ENCODE measurements at regions not wholly inside any gene's neighbourhood (a gene's known extent, or its start where the extent isn't known, plus 50 kb on each side); places are given as distances from the start of the nearest gene placed in this dataset.

DNA sequence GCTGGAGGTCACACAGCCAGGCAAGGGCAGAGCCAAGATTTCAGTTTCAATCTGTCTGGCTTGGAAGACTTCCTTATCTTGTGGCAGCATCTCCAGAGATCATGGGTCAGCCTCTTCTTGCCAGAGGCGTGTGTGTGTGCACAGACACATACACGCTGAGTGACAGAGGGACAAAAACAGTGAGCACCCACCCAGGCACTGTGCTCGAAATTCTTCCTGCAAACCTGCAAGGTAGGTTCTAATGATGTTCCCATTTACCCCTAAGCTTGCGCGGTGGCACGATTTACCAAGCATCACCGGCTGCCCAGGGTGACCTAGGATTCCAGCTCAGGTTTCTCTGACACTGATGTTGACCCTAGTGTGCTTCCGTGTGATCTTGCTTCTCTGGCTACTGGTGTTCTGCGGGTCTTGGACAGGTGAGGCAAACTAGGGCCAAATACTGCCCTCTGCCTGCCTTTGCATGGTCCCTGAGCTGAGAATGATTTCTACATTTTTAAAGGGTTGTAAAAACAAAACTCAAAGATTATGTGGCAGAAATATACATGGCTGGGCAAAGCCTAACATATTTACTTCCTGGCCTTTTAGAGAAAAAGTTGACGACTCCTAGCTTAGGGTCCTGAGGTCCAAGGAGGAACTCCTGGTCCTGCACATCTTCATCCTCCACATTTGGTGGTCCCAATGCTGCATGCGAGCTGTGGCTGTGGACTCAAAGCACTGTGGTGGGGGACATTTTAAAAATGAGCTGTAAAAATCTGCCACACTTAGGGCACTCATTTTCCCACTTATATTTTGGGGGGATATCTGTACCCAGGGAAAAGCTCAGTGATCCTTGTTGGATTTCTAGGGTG lies 268.5 kb downstream of the RPS24 start:
- DNase-seq (ENCODE audit: low spot score) = peak; percentile 28
- in situ Hi-C loops (cut with HindIII; ENCODE audit: low sequenced_read_pairs) = no loop called here

DNA sequence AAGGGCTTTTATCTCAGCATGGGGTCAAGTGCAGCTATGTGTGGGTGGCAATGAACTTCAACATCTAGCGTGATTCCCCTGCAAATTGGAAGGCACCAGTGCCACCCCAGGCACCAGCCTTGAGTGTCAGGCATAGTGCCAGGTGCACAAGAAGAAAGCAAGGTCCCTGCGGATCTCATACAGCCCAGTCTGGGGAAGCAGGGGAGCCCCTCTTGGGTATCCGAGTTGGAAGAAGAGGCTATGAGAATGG lies 269.0 kb downstream of the RPS24 start:
- in situ Hi-C loops (cut with HindIII; ENCODE audit: low sequenced_read_pairs) = no loop called here
- DNase-seq (ENCODE audit: low spot score) = no peak

DNA sequence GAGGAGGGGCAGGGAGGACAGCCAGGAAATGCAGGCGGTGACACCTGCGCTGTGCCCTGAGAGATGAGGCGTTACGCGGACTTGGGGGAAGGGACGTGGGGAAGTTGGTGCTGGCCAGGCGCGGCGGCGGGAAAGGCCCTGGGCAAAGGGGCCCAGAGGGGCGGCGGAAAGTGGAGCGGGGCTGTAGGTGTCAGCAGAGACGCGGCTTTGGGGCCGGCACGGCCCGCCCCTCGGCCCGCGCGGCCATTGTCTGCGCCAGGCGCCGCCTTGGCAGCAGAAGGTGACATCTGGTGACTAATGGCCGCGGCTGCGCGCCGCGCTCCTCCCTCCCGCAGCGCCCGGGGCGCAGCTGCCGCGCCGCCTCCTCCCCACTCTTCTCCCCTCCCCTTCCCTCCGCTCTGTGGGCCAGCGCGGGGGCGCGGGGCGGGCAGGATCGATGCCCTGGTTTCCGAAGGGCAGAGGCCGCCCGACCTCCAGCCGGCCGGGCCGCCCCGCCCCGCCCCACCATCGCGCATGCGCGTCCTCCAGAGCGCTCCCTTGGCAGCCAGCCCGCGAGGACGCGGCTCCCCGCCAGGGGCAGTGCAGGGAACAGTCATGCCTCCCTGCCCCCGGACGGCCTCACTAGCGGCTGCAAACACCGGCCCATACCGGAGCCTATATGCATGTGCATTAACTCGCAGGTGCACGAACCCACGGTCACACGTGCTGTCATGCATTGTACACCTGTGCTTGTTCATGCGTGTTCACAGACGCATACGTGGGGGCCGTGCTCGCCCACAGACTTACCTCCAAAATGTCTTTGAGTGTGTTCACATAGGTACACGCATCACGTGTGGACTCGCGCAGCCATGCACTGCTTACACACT lies 269.6 kb downstream of the RPS24 start:
- in situ Hi-C loops (cut with HindIII; ENCODE audit: low sequenced_read_pairs) = no loop called here
- peak; percentile 74 for DNase-seq (ENCODE audit: low spot score)

DNA sequence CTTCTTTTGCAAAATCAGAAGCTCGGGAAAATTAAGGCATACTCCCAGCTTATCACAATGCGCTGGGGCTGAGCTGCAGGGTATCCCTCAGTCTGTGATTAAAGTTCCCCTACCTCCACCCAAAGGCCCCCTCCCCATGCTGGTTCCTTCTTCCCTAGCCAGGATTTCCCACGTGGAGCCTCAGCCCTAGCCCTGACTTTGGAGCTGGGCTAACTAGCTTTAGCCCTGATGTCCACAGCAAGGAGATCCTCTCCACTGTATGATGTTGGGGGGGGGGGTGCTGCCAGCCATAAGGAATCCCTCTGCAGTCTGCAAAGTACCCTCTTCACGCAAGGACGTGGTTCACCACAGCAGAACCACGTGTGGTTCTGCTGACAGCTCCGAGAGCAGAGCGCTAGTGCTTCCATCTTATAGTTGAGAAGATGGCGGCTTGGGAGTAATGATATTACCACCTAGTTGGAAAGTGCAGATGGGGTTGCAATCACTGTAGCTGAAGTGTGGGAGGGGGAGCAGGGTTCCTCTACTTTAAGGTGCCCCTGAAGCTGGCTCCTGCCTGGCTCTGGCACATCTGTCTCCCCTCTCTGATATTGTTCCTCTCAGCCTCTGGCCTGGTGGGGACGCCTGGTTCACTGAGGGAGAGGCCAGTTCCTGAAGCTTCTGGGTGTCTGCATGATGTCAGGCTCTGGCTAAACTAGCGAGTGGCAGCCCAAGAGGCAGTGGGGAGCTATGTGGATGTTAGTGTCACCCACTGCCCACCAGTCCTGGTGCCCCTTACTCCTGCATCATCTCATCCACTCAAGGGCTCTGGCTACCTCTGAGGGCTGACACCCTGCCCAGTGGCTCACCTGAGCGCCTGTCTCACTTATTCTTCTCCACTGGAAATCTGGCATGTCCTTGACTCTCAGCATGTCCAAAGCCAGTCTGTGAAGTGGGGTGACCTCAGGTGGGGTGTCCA lies 270.7 kb downstream of the RPS24 start:
- in situ Hi-C loops (cut with HindIII; ENCODE audit: low sequenced_read_pairs) = no loop called here
- DNase-seq (ENCODE audit: low spot score) = no peak

DNA sequence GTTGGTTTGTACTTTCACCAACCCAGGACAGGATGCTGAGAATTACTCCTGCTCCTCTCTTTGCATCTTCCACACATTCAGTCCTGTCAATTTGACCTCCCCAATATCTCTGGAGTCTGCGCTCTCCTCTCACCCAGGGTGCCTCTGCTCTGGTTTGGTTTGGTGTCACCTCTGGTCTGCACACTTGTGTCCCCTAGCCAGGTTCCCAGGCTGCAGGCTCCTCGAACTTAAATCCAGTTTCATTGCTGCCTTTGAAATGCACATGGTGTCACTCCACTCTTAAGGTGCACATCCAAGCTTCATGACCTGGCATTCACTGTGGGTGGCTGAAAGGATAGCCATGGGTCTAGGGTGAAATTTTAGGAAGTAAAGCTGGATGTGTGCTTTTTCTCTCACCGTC lies 271.6 kb downstream of the RPS24 start:
- in situ Hi-C loops (cut with HindIII; ENCODE audit: low sequenced_read_pairs) = no loop called here
- no peak for DNase-seq (ENCODE audit: low spot score)

DNA sequence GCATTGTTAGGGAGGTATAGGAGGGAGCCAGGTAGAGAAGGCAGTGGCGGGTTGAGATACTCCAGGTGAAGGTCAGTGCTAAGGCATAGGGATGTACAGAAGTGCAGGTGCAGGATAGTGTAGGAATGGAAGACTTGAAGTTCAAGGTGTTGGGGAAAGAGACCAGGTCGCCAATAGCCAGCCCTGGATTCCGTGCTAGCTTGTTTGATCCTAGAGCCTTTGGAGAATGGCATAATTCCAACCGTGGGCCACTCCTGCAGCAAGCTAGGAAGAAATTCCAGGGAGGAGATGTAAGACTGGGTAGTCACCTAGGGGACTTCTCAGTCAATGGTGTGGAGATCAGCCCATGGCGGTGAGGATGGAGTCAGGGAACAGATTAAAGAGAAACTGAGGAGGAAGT lies 272.7 kb downstream of the RPS24 start:
- DNase-seq (ENCODE audit: low spot score) = no peak
- in situ Hi-C loops (cut with HindIII; ENCODE audit: low sequenced_read_pairs) = no loop called here

DNA sequence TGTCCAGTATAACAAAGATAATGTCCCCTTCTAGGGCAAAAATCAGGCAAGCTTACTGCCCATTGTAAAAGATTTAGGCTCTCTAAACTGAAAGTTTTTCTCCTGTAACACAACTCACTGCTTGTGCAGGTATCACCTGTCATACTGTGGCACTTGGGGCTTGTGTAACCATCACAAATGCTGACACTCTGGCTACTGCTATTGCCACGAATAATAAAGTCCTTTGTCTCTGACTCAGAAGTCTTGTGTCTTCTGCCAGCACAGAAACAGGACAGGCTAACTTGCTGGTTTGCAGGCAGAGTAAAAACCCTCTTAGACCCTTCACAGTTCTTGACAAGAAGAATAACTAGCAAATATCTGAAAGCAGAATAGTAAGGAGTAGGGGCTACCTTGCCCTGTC lies 273.9 kb downstream of the RPS24 start:
- DNase-seq (ENCODE audit: low spot score) = no peak
- in situ Hi-C loops (cut with HindIII; ENCODE audit: low sequenced_read_pairs) = no loop called here

DNA sequence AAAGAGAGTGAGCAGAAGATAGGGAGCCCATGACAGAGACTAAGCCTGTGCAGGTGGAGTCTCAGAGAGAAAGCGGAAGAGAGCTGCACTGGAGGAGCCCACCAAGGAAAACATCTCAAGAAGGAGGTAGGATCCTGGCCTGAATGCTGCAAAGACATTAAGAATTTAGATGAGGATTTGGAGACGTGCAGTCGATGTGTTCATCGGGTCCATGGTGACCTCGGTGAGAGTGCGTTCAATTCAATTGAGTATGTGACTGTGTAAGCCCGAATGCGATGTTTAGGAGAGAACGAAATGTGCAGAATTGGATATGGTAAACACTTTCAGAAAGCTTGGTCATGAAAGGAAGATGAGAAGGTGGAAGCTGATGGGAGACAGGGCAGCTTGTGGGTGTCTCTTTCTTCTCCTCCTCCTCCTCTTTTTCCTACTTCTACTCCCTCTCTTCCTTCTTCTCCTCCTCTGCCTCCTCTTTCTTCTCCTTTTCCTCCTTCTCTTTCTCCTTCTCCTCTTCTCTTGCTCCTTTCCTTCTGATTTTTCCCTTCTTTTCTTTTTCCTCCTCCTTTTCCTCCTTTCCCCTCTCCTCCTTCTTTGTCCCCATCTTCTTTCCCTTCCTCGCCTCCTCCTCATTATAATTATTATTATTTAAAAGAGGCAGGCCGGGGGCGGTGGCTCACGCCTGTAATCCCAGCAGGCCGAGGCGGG lies 276.0 kb downstream of the RPS24 start:
- in situ Hi-C loops (cut with HindIII; ENCODE audit: low sequenced_read_pairs) = no loop called here
- DNase-seq (ENCODE audit: low spot score) = no peak

DNA sequence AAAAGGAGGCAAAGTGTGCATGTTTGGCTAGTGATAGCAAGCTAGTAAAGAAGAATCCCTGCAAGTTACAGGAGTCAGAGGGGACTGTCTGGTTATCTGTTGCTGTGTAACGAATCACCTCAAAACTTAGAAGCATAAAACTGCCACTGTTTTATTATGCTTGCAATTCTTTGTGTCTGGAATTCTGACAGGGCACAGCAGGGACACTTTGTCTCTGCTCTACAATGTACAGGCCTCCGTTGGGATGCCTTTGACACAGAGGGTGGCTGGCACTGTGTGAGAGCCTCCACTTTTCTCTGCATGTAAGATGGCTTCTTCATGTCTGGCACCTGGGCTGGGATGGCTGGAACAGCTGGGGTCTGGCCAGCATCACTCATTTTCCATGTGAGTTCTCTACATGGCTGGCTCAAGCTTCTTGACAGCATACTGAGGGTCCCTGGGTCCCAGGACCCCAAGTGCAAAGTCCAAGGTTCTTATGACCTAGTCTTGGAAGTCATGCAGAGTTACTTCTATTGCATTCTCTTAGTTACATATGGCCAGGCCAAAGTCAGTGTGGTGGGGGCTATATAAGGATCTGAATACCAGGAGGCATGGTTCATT lies 276.9 kb downstream of the RPS24 start:
- no peak for DNase-seq (ENCODE audit: low spot score)
- in situ Hi-C loops (cut with HindIII; ENCODE audit: low sequenced_read_pairs) = no loop called here

DNA sequence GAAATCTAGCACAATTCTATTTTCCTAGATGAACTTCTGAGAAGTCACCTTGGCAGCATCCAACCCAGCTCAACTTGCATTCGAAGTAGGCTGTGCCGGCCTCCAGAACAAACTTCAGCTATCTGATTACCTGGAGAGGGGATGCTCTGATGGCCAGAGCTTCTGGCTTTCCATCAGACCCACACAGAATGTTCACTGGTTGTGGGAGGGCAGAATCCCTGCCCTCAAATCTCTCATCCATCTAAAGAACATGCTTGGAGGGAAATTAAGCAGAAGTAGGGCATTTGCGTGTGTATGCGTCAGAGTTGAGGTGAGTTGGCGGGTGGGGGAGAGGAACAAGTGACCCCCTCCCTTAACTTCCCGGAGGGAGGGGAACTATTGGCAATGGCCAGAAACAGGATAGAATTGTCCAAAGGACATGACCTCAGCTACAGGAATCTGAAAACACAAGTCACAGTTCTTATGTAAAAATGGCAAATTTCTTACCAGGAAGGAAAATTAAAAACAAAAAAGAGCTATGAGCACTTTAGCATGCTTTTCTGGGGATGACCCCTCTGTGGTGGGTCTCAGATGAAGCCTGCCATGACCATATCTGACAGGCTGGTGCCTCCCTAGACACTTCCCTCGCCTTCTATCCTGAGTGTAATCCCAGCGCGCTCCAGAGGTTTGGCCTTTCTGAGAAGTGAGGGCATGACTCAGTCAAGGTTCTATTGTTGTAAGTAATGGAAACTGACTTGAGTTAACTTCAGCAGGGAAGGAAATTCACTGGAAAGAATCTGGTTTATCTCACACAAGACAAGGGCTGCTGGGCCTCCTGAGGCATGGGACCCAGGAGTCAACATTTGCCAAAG lies 278.8 kb downstream of the RPS24 start:
- in situ Hi-C loops (cut with HindIII; ENCODE audit: low sequenced_read_pairs) = no loop called here
- no peak for DNase-seq (ENCODE audit: low spot score)

DNA sequence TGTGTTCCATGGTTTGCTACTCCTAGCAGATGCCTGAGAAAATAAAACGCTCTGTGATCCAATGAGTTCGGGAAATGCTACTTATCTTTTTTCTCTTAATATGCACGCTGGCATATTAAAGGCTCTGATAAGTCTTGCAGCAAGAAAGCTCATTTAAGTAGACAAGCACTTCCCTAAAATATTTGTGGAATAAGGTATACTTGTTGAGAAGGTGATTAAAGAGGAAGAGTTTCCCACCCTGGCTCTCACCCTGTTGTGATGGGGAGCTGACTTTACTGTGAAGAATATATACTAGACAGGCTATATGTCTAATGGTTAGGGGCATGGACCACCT lies 279.4 kb downstream of the RPS24 start:
- in situ Hi-C loops (cut with HindIII; ENCODE audit: low sequenced_read_pairs) = no loop called here
- no peak for DNase-seq (ENCODE audit: low spot score)

DNA sequence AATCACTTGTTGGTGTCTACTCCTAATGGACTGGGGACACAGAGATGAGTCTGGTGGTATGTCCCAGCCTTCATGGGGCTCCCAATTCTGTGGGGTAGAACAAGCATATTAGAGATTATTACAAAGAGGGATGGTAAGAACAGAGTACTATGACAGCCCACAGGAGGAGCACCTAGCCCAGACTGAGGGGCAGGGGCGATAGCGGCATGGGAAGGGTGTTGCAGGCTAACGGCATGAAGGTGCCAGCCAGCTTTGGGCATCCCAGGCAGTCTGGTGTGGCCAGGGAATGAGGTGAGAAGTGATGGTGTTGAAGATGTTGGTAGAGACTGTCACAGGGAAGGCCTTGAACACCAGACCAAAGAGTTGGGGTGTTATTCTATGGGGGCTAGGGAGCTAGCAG lies 280.0 kb downstream of the RPS24 start:
- in situ Hi-C loops (cut with HindIII; ENCODE audit: low sequenced_read_pairs) = no loop called here
- no peak for DNase-seq (ENCODE audit: low spot score)

DNA sequence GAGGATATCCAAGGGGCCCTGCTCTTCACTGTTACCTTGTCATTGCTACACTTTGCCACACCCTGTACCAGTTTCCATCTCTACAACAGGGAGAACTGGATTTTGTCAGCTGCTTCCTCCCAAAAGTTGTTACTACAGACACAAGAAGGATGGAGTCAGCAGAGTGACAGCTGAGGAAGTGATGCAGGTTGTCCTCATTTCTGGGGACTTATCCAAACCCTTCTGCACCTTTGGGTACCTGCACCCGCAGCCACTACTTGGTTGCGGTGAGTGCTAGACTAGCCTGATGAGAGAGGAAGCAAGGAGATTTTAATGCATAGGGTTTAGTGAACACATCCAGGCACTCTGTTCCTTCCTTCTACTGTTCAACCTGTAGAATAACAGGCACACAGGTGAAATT lies 281.0 kb downstream of the RPS24 start:
- no peak for DNase-seq (ENCODE audit: low spot score)
- in situ Hi-C loops (cut with HindIII; ENCODE audit: low sequenced_read_pairs) = no loop called here

DNA sequence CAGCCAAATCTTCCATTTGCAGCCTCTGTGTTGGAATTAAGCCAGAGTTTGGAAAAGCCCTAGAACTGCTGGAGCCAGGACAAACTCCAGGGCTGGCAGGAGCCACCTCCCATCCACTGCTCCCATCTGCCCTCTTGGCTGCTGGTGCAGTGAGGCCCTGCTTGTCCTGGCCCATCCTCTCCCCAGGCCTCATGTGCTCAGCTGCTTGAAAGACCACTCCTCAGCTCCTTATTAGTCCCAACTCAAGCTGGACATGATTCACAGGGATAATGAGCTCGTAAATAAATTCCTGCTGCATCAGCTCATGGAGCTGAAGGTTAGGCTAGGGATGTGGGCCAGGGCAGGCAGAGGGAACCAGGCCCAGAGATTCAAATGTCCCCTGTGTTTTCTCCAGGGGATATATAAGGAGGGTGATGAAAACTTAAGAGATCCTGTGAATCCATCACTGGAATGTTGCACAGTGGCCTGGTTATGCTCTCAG lies 282.8 kb downstream of the RPS24 start:
- in situ Hi-C loops (cut with HindIII; ENCODE audit: low sequenced_read_pairs) = no loop called here

DNA sequence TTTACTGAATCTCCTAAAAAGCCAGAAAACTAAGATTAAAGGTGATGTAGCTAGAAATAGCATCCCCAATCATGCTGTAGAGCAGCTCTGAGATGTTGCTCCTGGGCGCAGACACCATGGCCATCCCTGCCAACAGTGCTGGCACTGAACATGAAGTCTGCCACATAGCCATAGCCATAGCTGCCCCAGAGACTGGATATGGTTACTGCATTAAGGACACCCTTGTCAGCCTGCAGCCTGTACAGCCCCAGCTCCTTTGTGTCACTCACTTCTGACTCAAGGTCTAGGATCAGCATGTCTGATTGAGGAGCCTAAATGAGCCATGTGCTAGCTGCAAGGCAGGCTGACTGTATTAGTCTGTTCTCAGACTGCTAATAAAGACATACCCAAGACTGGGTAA lies 284.6 kb downstream of the RPS24 start:
- in situ Hi-C loops (cut with HindIII; ENCODE audit: low sequenced_read_pairs) = no loop called here
- no peak for DNase-seq (ENCODE audit: low spot score)

More for the DNA sequence above, 282.8 kb downstream of the RPS24 start:
- peak; percentile 73 for DNase-seq (ENCODE audit: low spot score)

DNA sequence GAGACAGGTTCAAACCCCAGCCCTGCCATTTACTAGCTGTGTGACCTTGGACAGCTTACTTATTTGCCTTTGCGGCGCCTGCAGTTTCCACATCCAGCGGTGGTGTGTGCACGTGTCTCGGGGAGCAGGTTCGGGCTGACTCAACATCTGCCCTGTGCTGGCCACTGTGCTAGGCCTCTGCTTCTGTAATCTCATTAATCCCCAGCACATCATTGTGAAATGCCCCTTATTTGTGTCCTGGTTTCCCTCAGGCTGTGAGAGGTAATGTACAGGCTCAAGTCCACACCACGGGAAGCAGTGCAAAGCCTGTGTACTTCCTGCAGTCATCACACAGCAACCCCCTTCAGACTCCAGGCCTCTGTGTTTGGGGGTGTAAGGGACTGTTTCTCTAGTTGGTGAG lies 285.7 kb downstream of the RPS24 start:
- no peak for DNase-seq (ENCODE audit: low spot score)
- in situ Hi-C loops (cut with HindIII; ENCODE audit: low sequenced_read_pairs) = no loop called here

DNA sequence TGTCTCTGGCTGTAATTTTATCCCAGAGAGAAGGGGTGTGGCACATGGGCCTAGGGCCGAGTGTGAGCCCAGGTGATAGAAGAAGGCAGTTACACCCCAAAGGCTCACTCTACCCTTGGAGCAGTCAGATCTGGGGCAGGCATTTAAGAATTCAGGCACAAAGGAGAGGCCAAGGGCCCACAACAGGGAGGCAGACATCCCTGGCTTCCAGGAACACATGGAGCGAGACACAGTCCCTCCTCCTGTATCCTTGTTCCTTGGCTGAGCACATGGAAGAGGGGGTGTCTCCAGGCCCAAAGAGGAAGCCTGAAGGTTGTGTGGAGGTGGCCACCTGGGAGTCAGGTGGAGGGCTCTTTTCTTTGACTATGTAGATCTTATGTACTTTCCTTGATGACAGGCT lies 286.2 kb downstream of the RPS24 start:
- DNase-seq (ENCODE audit: low spot score) = no peak
- in situ Hi-C loops (cut with HindIII; ENCODE audit: low sequenced_read_pairs) = no loop called here

DNA sequence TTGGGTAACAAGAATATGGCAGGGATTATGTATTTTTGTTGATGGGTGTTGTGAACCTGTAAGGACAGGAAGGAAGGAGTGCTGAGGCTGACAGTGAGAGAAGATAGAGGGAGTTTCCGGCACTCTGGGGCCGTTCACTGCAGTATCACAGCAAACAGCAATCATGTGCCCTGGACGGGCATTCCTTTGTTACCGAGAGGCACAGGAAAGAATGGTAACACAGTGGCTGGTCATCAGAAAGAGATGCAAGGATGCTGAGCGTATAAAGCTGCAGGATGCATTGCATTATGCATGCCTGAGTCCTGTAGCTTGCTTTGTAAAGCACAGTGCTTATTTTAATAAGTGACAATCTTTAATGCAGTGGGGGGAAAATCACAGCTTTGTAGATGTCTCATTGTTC lies 286.8 kb downstream of the RPS24 start:
- DNase-seq (ENCODE audit: low spot score) = no peak

More for the DNA sequence above, 286.8 kb downstream of the RPS24 start:
- in situ Hi-C loops (cut with HindIII; ENCODE audit: low sequenced_read_pairs) = no loop called here
